GM21528 (cell line): ENCODE measurements at regions not wholly inside any gene's neighbourhood (a gene's known extent, or its start where the extent isn't known, plus 50 kb on each side); places are given as distances from the start of the nearest gene placed in this dataset.

Source experiments
- ATAC-seq: cut with Tn5 transposase; IDR thresholded peaks from one replicate; pipeline ENCODE4 v1.9.1; 2021; ENCODE audit warnings: mild to moderate bottlenecking, moderate library complexity; ENCODE audit not compliant: unreplicated experiment, low FRiP score

GRCh38 chr11:106397787-106398501 is 320.5 kb downstream of the AASDHPPT start:
- ATAC-seq = no peak

- ATAC-seq = no peak
These were observed 321.1 kb downstream of the AASDHPPT start for GRCh38 chr11:106398502-106399075.

GRCh38 chr11:106399076-106399511 is 321.6 kb downstream of the AASDHPPT start:
- ATAC-seq = no peak

GRCh38 chr11:106399624-106400023 is 322.2 kb downstream of the AASDHPPT start:
- no peak for ATAC-seq

- ATAC-seq = no peak
These were observed 323.6 kb downstream of the AASDHPPT start for GRCh38 chr11:106400949-106401570.

GRCh38 chr11:106403751-106404150 is 326.3 kb downstream of the AASDHPPT start:
- ATAC-seq = no peak

- no peak for ATAC-seq
These were observed 331.8 kb downstream of the AASDHPPT start for GRCh38 chr11:106409222-106409621.

- no peak for ATAC-seq
These were observed 332.2 kb downstream of the AASDHPPT start for GRCh38 chr11:106409671-106410070.

- ATAC-seq = no peak
These were observed 333.4 kb downstream of the AASDHPPT start for GRCh38 chr11:106410902-106411301.

- ATAC-seq = no peak
These were observed 335.8 kb downstream of the AASDHPPT start for GRCh38 chr11:106413222-106413621.

- no peak for ATAC-seq
These were observed 338.0 kb downstream of the AASDHPPT start for GRCh38 chr11:106415510-106415909.

- no peak for ATAC-seq
These were observed 341.3 kb downstream of the AASDHPPT start for GRCh38 chr11:106418791-106419190.

- no peak for ATAC-seq
These were observed 342.7 kb downstream of the AASDHPPT start for GRCh38 chr11:106420048-106420665.

GRCh38 chr11:106420686-106421085 is 343.2 kb downstream of the AASDHPPT start:
- no peak for ATAC-seq

GRCh38 chr11:106421676-106422292 is 344.3 kb downstream of the AASDHPPT start:
- no peak for ATAC-seq

- ATAC-seq = no peak
These were observed 345.1 kb downstream of the AASDHPPT start for GRCh38 chr11:106422583-106422982.

GRCh38 chr11:106424111-106424510 is 346.6 kb downstream of the AASDHPPT start:
- ATAC-seq = no peak

- ATAC-seq = no peak
These were observed 348.4 kb downstream of the AASDHPPT start for GRCh38 chr11:106425819-106426218.

- ATAC-seq = no peak
These were observed 349.2 kb downstream of the AASDHPPT start for GRCh38 chr11:106426696-106427095.

- ATAC-seq = no peak
These were observed 350.3 kb downstream of the AASDHPPT start for GRCh38 chr11:106427736-106428135.

- no peak for ATAC-seq
These were observed 364.6 kb downstream of the AASDHPPT start for GRCh38 chr11:106442032-106442431.
